ENCODE measurements at regions not wholly inside any gene's neighbourhood (a gene's known extent, or its start where the extent isn't known, plus 50 kb on each side); places are given as distances from the start of the nearest gene placed in this dataset.

DNA sequence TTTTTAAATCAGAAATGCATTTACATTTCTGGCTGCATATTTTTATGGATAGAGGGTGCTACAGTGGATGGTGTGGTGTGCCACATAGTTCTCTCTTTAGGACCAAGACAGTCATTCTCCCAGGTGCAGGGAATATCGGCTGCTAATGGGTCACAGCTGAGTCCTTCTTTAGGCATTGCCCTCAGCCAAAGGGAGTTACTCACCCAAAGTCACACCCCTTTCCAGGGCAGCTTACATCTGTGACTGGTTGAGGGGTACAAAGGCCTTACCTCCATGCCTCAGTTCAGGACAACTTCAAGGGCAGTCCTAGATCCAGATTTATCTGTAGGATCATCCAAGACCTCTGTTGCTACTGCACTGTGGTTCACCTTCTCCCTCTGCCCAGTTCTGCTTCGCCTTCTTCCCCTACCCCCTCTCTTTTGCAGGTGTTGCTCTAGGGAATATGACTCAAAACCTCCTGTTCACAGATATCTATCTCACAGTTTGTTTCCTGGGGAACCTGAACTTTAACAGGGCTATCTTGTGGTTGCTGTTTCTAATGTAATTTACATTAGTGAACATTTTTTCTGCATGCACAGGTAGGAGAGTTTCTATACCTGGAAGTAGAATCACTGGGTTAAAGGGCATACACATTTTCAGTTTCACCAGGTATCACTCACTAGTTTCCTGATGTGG is 413.9 kb downstream of the RPS6KC1 start:
- intact Hi-C loops (cut with micrococcal nuclease): no loop called here
- no peak for DNase-seq (ENCODE audit: low spot score)
- Mint-ChIP-seq H3K9me3 (no peaks in the 10 kb centered on the region), H3K27ac (no peak overlapping the region), H3K4me1 (ENCODE audit: low read depth) (no peaks in the 10 kb centered on the region), H3K27me3 (ENCODE audit: insufficient read depth) (no peaks in the 10 kb centered on the region), H3K4me3 (no peak overlapping the region), H3K36me3 (ENCODE audit: low read depth) (no peaks in the 10 kb centered on the region)

- intact Hi-C loops (cut with micrococcal nuclease): no loop called here
- Mint-ChIP-seq H3K27ac (no peak overlapping the region), H3K36me3 (ENCODE audit: low read depth) (no peaks in the 10 kb centered on the region), H3K4me3 (no peak overlapping the region), H3K27me3 (ENCODE audit: insufficient read depth) (no peaks in the 10 kb centered on the region), H3K9me3 (no peaks in the 10 kb centered on the region), H3K4me1 (ENCODE audit: low read depth) (no peaks in the 10 kb centered on the region)
- no peak for DNase-seq (ENCODE audit: low spot score)
Measured at GRCh38 chr1:213466541-213466940, 415.5 kb downstream of the RPS6KC1 start.

- Mint-ChIP-seq H3K9me3 (no peaks in the 10 kb centered on the region), H3K4me1 (ENCODE audit: low read depth) (no peaks in the 10 kb centered on the region), H3K27ac (no peak overlapping the region), H3K27me3 (ENCODE audit: insufficient read depth) (no peaks in the 10 kb centered on the region), H3K36me3 (ENCODE audit: low read depth) (no peaks in the 10 kb centered on the region), H3K4me3 (no peak overlapping the region)
- DNase-seq (ENCODE audit: low spot score): no peak
- intact Hi-C loops (cut with micrococcal nuclease): no loop called here
Measured at GRCh38 chr1:213474054-213474453, 423.0 kb downstream of the RPS6KC1 start.

GRCh38 chr1:213481395-213481794 is 430.4 kb downstream of the RPS6KC1 start:
- Mint-ChIP-seq H3K27ac (no peak overlapping the region), H3K4me1 (ENCODE audit: low read depth) (no peaks in the 10 kb centered on the region), H3K4me3 (no peak overlapping the region), H3K27me3 (ENCODE audit: insufficient read depth) (peaks cover 4% of the 10 kb centered on the region), H3K36me3 (ENCODE audit: low read depth) (no peaks in the 10 kb centered on the region), H3K9me3 (no peaks in the 10 kb centered on the region)
- intact Hi-C loops (cut with micrococcal nuclease): no loop called here
- no peak for DNase-seq (ENCODE audit: low spot score)

DNA sequence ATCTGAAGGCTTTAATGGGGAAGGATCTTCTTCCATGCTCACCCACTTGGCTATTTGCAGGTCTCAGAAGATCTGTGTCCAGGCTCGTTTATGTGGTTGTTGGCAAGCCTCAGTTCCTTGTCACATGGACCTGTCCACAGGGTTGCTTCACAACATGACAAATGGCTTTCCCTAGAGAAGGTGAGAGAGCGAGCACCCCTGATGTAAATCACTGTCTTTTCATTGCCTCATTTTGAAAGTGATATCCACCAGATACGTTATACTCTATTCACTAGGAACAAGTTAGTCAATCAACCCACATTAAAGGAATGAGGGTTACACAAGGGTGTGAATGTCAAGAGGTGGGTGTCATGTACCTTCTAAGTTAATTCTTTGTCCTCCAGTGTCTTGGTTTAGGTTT is 433.3 kb downstream of the RPS6KC1 start:
- no peak for DNase-seq (ENCODE audit: low spot score)
- Mint-ChIP-seq H3K36me3 (ENCODE audit: low read depth) (no peaks in the 10 kb centered on the region), H3K4me3 (no peak overlapping the region), H3K4me1 (ENCODE audit: low read depth) (no peaks in the 10 kb centered on the region), H3K9me3 (no peaks in the 10 kb centered on the region), H3K27me3 (ENCODE audit: insufficient read depth) (peaks cover 4% of the 10 kb centered on the region), H3K27ac (no peak overlapping the region)
- intact Hi-C loops (cut with micrococcal nuclease): no loop called here

GRCh38 chr1:213484758-213485157 is 433.7 kb downstream of the RPS6KC1 start:
- intact Hi-C loops (cut with micrococcal nuclease): no loop called here
- Mint-ChIP-seq H3K4me1 (ENCODE audit: low read depth) (no peaks in the 10 kb centered on the region), H3K27me3 (ENCODE audit: insufficient read depth) (peaks cover 4% of the 10 kb centered on the region), H3K9me3 (no peaks in the 10 kb centered on the region), H3K36me3 (ENCODE audit: low read depth) (no peaks in the 10 kb centered on the region), H3K4me3 (no peak overlapping the region), H3K27ac (no peak overlapping the region)
- DNase-seq (ENCODE audit: low spot score): no peak

- Mint-ChIP-seq H3K4me3 (no peak overlapping the region), H3K27ac (no peak overlapping the region), H3K4me1 (ENCODE audit: low read depth) (no peaks in the 10 kb centered on the region), H3K36me3 (ENCODE audit: low read depth) (no peaks in the 10 kb centered on the region), H3K9me3 (no peaks in the 10 kb centered on the region), H3K27me3 (ENCODE audit: insufficient read depth) (no peaks in the 10 kb centered on the region)
- intact Hi-C loops (cut with micrococcal nuclease): no loop called here
- DNase-seq (ENCODE audit: low spot score): no peak
Measured at GRCh38 chr1:213486488-213486887, 435.4 kb downstream of the RPS6KC1 start.

DNA sequence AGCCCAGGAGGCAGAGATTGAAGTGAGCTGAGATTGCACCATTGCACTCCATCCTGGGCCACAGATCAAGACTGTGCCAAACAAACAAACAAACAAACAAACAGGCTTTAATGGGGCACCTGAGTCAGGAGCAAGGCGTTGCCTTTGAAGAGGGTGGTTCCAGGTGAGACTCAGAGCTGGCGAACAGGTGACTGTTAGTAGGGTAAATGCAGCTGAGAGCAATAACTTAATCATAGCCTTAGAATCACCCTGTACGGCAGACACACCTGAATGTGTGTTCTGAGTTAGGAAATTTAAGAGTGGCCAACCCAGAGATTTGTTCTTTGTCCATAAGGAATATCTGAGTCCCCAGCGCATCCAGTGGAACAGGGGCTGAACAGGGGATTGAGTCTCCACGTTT is 440.4 kb downstream of the RPS6KC1 start:
- H3K27me3 Mint-ChIP-seq (ENCODE audit: insufficient read depth): no peaks in the 10 kb centered on the region
- no peak overlapping the region for H3K27ac Mint-ChIP-seq
- H3K4me1 Mint-ChIP-seq (ENCODE audit: low read depth): no peaks in the 10 kb centered on the region
- no peaks in the 10 kb centered on the region for H3K36me3 Mint-ChIP-seq (ENCODE audit: low read depth)
- H3K4me3 Mint-ChIP-seq: no peak overlapping the region
- intact Hi-C loops (cut with micrococcal nuclease): no loop called here
- no peak for DNase-seq (ENCODE audit: low spot score)
- H3K9me3 Mint-ChIP-seq: no peaks in the 10 kb centered on the region

- no peak for DNase-seq (ENCODE audit: low spot score)
- intact Hi-C loops (cut with micrococcal nuclease): no loop called here
- H3K4me3 Mint-ChIP-seq: no peak overlapping the region
- H3K27me3 Mint-ChIP-seq (ENCODE audit: insufficient read depth): no peaks in the 10 kb centered on the region
- H3K4me1 Mint-ChIP-seq (ENCODE audit: low read depth): no peaks in the 10 kb centered on the region
- no peaks in the 10 kb centered on the region for H3K36me3 Mint-ChIP-seq (ENCODE audit: low read depth)
- no peaks in the 10 kb centered on the region for H3K9me3 Mint-ChIP-seq
- H3K27ac Mint-ChIP-seq: no peak overlapping the region
Measured at GRCh38 chr1:213492161-213493041, 441.4 kb downstream of the RPS6KC1 start.

DNA sequence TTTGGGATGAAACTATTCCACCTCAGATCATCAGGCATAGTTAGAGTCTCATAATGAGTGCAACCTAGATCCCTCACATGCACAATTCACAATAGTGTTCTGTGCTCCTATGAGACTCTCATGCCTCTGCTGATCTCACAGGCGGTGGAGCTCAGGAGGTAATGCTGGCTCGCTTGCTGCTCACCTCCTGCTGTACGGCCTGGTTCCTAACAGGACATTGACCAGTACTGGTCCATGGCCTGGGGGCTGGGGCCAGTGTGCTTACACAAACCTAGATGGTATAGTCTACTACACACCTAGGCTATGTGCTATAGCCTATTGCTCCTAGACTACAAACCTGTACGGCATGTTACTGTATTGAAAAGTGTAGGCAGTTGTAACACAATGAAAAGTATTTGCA is 448.4 kb downstream of the RPS6KC1 start:
- DNase-seq (ENCODE audit: low spot score): no peak
- H3K9me3 Mint-ChIP-seq: no peaks in the 10 kb centered on the region
- no peak overlapping the region for H3K4me3 Mint-ChIP-seq
- intact Hi-C loops (cut with micrococcal nuclease): no loop called here
- no peaks in the 10 kb centered on the region for H3K4me1 Mint-ChIP-seq (ENCODE audit: low read depth)
- H3K27me3 Mint-ChIP-seq (ENCODE audit: insufficient read depth): peaks cover 2% of the 10 kb centered on the region
- H3K27ac Mint-ChIP-seq: no peak overlapping the region
- H3K36me3 Mint-ChIP-seq (ENCODE audit: low read depth): no peaks in the 10 kb centered on the region

- Mint-ChIP-seq H3K36me3 (ENCODE audit: low read depth) (no peaks in the 10 kb centered on the region), H3K27ac (no peak overlapping the region), H3K4me1 (ENCODE audit: low read depth) (no peaks in the 10 kb centered on the region), H3K9me3 (no peaks in the 10 kb centered on the region), H3K27me3 (ENCODE audit: insufficient read depth) (no peaks in the 10 kb centered on the region), H3K4me3 (no peak overlapping the region)
- no peak for DNase-seq (ENCODE audit: low spot score)
- intact Hi-C loops (cut with micrococcal nuclease): no loop called here
Measured at GRCh38 chr1:213507472-213508223, 456.6 kb downstream of the RPS6KC1 start.

DNA sequence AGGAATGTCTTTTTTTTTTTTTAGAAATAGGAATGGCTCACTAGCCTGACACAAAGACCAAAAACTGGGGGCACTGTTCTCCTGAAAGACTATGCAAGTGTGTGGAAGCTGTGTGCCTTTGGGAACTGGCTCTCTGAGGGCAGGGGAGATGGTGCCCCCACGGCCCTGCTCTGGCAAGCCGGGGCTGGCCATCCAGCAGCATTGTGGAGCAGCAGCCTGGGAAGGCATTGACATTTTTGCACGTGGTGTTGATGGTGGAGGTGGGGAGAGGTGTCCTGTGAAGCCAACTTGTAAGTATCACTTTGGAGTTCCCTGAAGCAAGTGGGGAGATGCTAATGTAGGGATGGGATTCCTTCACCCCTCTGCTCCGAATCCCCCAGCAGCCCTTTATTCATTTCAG is 460.1 kb downstream of the RPS6KC1 start:
- Mint-ChIP-seq H3K4me3 (no peak overlapping the region), H3K4me1 (ENCODE audit: low read depth) (no peaks in the 10 kb centered on the region), H3K36me3 (ENCODE audit: low read depth) (no peaks in the 10 kb centered on the region), H3K27me3 (ENCODE audit: insufficient read depth) (no peaks in the 10 kb centered on the region), H3K9me3 (no peaks in the 10 kb centered on the region), H3K27ac (no peak overlapping the region)
- intact Hi-C loops (cut with micrococcal nuclease): no loop called here
- no peak for DNase-seq (ENCODE audit: low spot score)

DNA sequence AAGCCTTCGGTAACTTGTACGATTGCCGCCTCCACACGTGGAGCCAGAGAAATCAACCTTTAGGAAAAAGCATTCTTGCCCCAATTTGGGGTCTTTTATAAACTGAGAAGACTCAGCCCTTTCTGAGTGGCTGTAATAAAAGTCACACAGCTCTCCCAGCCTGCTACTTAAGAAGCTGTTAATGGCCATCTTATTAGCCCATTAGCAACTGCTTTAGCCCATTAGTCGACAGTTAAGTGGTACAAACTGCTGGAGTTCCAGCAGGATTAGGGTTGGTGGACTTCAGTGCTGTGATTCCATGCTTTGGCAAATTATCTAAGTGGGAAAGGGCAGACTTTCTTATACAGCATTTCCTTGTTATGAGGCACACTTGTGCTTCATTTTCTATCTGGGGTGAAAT is 461.3 kb downstream of the RPS6KC1 start:
- H3K27ac Mint-ChIP-seq: no peak overlapping the region
- H3K36me3 Mint-ChIP-seq (ENCODE audit: low read depth): no peaks in the 10 kb centered on the region
- no peaks in the 10 kb centered on the region for H3K9me3 Mint-ChIP-seq
- no peak for DNase-seq (ENCODE audit: low spot score)
- peaks cover 2% of the 10 kb centered on the region for H3K27me3 Mint-ChIP-seq (ENCODE audit: insufficient read depth)
- H3K4me3 Mint-ChIP-seq: no peak overlapping the region
- H3K4me1 Mint-ChIP-seq (ENCODE audit: low read depth): no peaks in the 10 kb centered on the region
- intact Hi-C loops (cut with micrococcal nuclease): no loop called here
